ENCODE measurements at regions not wholly inside any gene's neighbourhood (a gene's known extent, or its start where the extent isn't known, plus 50 kb on each side); places are given as distances from the start of the nearest gene placed in this dataset.
A peak's percentile ranks its signal among the peaks of the same experiment; 100 is the strongest.

GRCh38 chr7:18221377-18222293 is 194.0 kb upstream of the PRPS1L1 start:
- TF ChIP-seq EZH2phosphoT487 (IDR thresholded peaks at IDR 0.05; ENCODE audit: insufficient read depth, low read depth) (no peak), EZH2 (IDR thresholded peaks at IDR 0.05; ENCODE audit: insufficient read depth, poor library complexity, severe bottlenecking) (no peak)
- H3K9ac ChIP-seq = no peak overlapping the region
- H3K9me3 ChIP-seq (ENCODE audit: low read depth) = no peaks in the 10 kb centered on the region
- H3F3A ChIP-seq (ENCODE audit: insufficient read depth) = no peaks in the 10 kb centered on the region
- peak; percentile 20 for DNase-seq
- no peak overlapping the region for H3K27ac ChIP-seq
- no peaks in the 10 kb centered on the region; the same call in 1 of the 2 replicates for H3K4me1 ChIP-seq (ENCODE audit: insufficient read depth)
- no peak overlapping the region for H3K4me3 ChIP-seq
- H2AFZ ChIP-seq = no peak overlapping the region
- H4K20me1 ChIP-seq (ENCODE audit: insufficient read depth) = no peaks in the 10 kb centered on the region
- no peak overlapping the region for H3K4me2 ChIP-seq (ENCODE audit: unreplicated experiment)
- 64 to 80% methylated on average over 2 of the region's 2 CpGs for WGBS, 2 experiments (ENCODE audit: low coverage in 1 of 2, low lambda C conversion rate in 2 of 2, missing lambda C conversion rate in 2 of 2)
- in situ Hi-C loops (cut with MboI) = no loop called here
- H3K9me2 ChIP-seq (ENCODE audit: insufficient read depth) = no peaks in the 10 kb centered on the region
- H3K36me3 ChIP-seq (ENCODE audit: low read depth) = no peaks in the 10 kb centered on the region
- no peaks in the 10 kb centered on the region for H3K27me3 ChIP-seq (replicated peaks; ENCODE audit: insufficient read depth)
- no peaks in the 10 kb centered on the region for H3K79me2 ChIP-seq (ENCODE audit: insufficient read depth)

DNA sequence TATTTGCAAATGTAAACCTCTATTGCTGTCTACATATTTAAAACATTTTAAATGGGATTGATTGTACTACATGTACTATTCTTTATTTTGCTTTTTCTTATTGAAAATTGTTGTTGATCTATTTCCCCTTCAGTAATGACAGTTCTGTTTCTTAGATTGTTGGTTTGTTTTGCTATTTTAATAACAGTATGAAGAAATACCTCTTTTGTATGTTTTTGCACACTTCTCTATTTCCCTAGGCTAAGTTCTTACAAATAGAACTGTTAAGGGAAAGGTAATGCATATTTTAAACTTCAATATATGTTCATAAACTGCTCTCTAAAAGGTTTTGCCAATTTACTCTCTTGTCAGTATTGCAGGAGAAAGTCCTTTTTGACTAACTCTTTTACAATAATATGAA is 195.0 kb upstream of the PRPS1L1 start:
- Histone ChIP-seq H3K9ac (no peak overlapping the region), H4K20me1 (ENCODE audit: insufficient read depth) (no peaks in the 10 kb centered on the region), H3K4me3 (no peak overlapping the region), H3K4me1 (ENCODE audit: insufficient read depth) (no peaks in the 10 kb centered on the region; the same call in 1 of the 2 replicates), H3K9me2 (ENCODE audit: insufficient read depth) (no peaks in the 10 kb centered on the region), H3F3A (ENCODE audit: insufficient read depth) (no peaks in the 10 kb centered on the region), H2AFZ (no peak overlapping the region), H3K36me3 (ENCODE audit: low read depth) (no peaks in the 10 kb centered on the region), H3K27me3 (replicated peaks; ENCODE audit: insufficient read depth) (no peaks in the 10 kb centered on the region), H3K79me2 (ENCODE audit: insufficient read depth) (no peaks in the 10 kb centered on the region), H3K4me2 (ENCODE audit: unreplicated experiment) (no peak overlapping the region), H3K27ac (no peak overlapping the region), H3K9me3 (ENCODE audit: low read depth) (no peaks in the 10 kb centered on the region)
- in situ Hi-C loops (cut with MboI) = no loop called here
- DNase-seq = no peak
- TF ChIP-seq EZH2 (IDR thresholded peaks at IDR 0.05; ENCODE audit: insufficient read depth, poor library complexity, severe bottlenecking) (no peak), EZH2phosphoT487 (IDR thresholded peaks at IDR 0.05; ENCODE audit: insufficient read depth, low read depth) (no peak)

DNA sequence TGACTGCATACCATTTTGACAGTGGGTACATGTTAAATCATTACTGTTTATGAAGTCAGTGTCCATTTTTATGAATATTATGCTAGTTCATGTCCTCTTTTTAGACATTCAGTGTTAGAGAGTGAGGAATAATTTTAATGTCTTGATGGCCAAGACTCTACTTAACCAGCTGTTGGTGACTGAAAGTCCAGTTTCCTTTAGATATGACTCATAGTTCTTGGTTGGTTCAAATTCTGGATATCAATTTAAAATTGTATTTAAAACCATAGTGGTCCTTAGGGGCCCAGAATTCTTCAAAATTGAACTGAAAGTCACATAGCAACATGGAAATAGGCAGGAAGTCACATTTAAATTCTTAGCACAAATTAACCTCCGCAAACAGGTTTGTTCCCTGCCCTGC is 196.5 kb upstream of the PRPS1L1 start:
- Histone ChIP-seq H3K36me3 (ENCODE audit: low read depth) (no peaks in the 10 kb centered on the region), H3K4me2 (ENCODE audit: unreplicated experiment) (no peak overlapping the region), H4K20me1 (ENCODE audit: insufficient read depth) (no peaks in the 10 kb centered on the region), H2AFZ (no peak overlapping the region), H3F3A (ENCODE audit: insufficient read depth) (no peaks in the 10 kb centered on the region), H3K4me3 (no peak overlapping the region), H3K9me2 (ENCODE audit: insufficient read depth) (no peaks in the 10 kb centered on the region), H3K9me3 (ENCODE audit: low read depth) (no peaks in the 10 kb centered on the region), H3K27ac (no peak overlapping the region), H3K9ac (no peak overlapping the region), H3K4me1 (ENCODE audit: insufficient read depth) (no peaks in the 10 kb centered on the region; the same call in 1 of the 2 replicates), H3K79me2 (ENCODE audit: insufficient read depth) (no peaks in the 10 kb centered on the region), H3K27me3 (replicated peaks; ENCODE audit: insufficient read depth) (no peaks in the 10 kb centered on the region)
- in situ Hi-C loops (cut with MboI) = no loop called here
- no peak for DNase-seq
- TF ChIP-seq EZH2phosphoT487 (IDR thresholded peaks at IDR 0.05; ENCODE audit: insufficient read depth, low read depth) (no peak), EZH2 (IDR thresholded peaks at IDR 0.05; ENCODE audit: insufficient read depth, poor library complexity, severe bottlenecking) (no peak)
- WGBS, 2 experiments (ENCODE audit: low coverage in 1 of 2, low lambda C conversion rate in 2 of 2, missing lambda C conversion rate in 2 of 2) = 88 to 91% methylated on average over 1 of the region's 1 CpG

DNA sequence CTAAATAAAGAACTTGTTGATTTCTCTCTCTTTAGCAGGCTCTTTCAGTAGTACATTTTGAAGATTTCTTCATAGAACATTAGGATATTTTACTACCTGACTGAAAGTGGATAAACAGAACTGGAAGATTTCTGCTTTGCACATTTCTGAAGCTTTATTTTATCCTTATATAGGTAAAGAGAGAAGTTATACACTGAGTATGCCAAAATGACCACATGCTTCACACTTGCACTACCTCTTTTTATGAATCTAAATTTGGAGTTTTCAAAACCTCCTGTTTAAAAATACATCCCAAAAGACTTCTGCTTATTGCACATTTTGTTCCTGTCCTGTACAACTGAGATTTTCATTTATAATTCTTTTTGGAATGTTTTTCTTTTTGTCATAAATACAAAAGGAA is 197.4 kb upstream of the PRPS1L1 start:
- Histone ChIP-seq H2AFZ (no peak overlapping the region), H3K4me3 (no peak overlapping the region), H3K9me2 (ENCODE audit: insufficient read depth) (no peaks in the 10 kb centered on the region), H3K9ac (no peak overlapping the region), H3K4me2 (ENCODE audit: unreplicated experiment) (no peak overlapping the region), H3K36me3 (ENCODE audit: low read depth) (no peaks in the 10 kb centered on the region), H3K27ac (no peak overlapping the region), H3K4me1 (ENCODE audit: insufficient read depth) (no peaks in the 10 kb centered on the region; the same call in 1 of the 2 replicates), H3K27me3 (replicated peaks; ENCODE audit: insufficient read depth) (no peaks in the 10 kb centered on the region), H4K20me1 (ENCODE audit: insufficient read depth) (no peaks in the 10 kb centered on the region), H3K9me3 (ENCODE audit: low read depth) (no peaks in the 10 kb centered on the region), H3K79me2 (ENCODE audit: insufficient read depth) (no peaks in the 10 kb centered on the region), H3F3A (ENCODE audit: insufficient read depth) (no peaks in the 10 kb centered on the region)
- in situ Hi-C loops (cut with MboI) = no loop called here
- DNase-seq = no peak
- TF ChIP-seq EZH2 (IDR thresholded peaks at IDR 0.05; ENCODE audit: insufficient read depth, poor library complexity, severe bottlenecking) (no peak), EZH2phosphoT487 (IDR thresholded peaks at IDR 0.05; ENCODE audit: insufficient read depth, low read depth) (no peak)
